Endothelial cell of umbilical vein (primary cell): ENCODE measurements at regions not wholly inside any gene's neighbourhood (a gene's known extent, or its start where the extent isn't known, plus 50 kb on each side); places are given as distances from the start of the nearest gene placed in this dataset.

ENCODE experiments used
- BruUV-seq: library from RNA; stranded (reverse); fragments of 400-500 nt; replicated peaks from 2 replicates; lab custom pipeline; 2021; lab: Mats Ljungman, UMichigan
- CTCF ChIA-PET: fragments of 300-600, 350-600 bp; sonication (Branson Sonifier 250); formaldehyde crosslinking; loops from one replicate; lab custom pipeline; 2021; ENCODE audit warnings: antibody characterized with exemption, inconsistent platforms; lab: Charles Lee
- POLR2A ChIA-PET: fragments of 300-600, 350-600 bp; sonication (Branson Sonifier 250); formaldehyde crosslinking; loops from one replicate; lab custom pipeline; 2021; ENCODE audit warnings: antibody characterized with exemption, inconsistent platforms; lab: Charles Lee
- DNase-seq: peaks from one replicate; pipeline ENCODE4 v3.0.0-alpha.2; 2011; ENCODE audit warnings: low read depth, low spot score
- FAIRE-seq: peaks from 2 replicates; lab custom pipeline; 2011; peaks lifted over from hg19 to GRCh38; lab: Jason Lieb, UNC
- H2AFZ ChIP-seq: 2 replicates; pipeline ENCODE4 v1.6.0; 2012; ENCODE audit warnings: low read depth, low read length, control low read depth, inconsistent platforms
- H3K27ac ChIP-seq: 2 replicates; pipeline ENCODE4 v1.5.1; 2011; ENCODE audit warnings: low read depth, mild to moderate bottlenecking, control low read depth, low read length, moderate library complexity; ENCODE audit not compliant: insufficient read depth
- H3K27me3 ChIP-seq, 2 experiments: 2 replicates each; pipeline versions ENCODE4 v1.6.0 to v1.6.1; 2011; ENCODE audit warnings: low read length in 2 of 2, mixed read lengths in 1 of 2; ENCODE audit not compliant: control insufficient read depth in 2 of 2, insufficient read depth in 2 of 2
- H3K36me3 ChIP-seq, 2 experiments: 2 replicates in 1 of 2; 3 replicates in 1 of 2; pipeline ENCODE4 v1.5.1; 2011; ENCODE audit warnings: low read length in 2 of 2, mild to moderate bottlenecking in 1 of 2, moderate library complexity in 1 of 2; ENCODE audit not compliant: control insufficient read depth in 2 of 2, insufficient read depth in 2 of 2; ENCODE audit errors: extremely low read depth in 1 of 2
- H3K4me1 ChIP-seq: 3 replicates; pipeline ENCODE4 v1.5.1; 2011; ENCODE audit warnings: mild to moderate bottlenecking, low read length; ENCODE audit not compliant: control insufficient read depth, insufficient read depth; ENCODE audit errors: extremely low read depth
- H3K4me2 ChIP-seq: 2 replicates; pipeline ENCODE4 v1.6.1; 2011; ENCODE audit warnings: low read length, control low read depth, mixed read lengths; ENCODE audit not compliant: insufficient read depth
- H3K4me3 ChIP-seq, 3 experiments: fragments of 200-600 bp in 1 of 3; sonication (generic), shearing (Covaris generic) in 1 of 3; replicated peaks in 1 of 3; 2 replicates each; pipeline ENCODE4 v1.5.1; 2011 to 2016; ENCODE audit warnings: control low read depth in 3 of 3, low read length in 3 of 3, mild to moderate bottlenecking in 2 of 3, inconsistent platforms in 1 of 3, low read depth in 1 of 3, moderate library complexity in 1 of 3; ENCODE audit not compliant: insufficient read depth in 1 of 3
- H3K79me2 ChIP-seq: 2 replicates; pipeline ENCODE4 v1.6.0; 2012; ENCODE audit warnings: low read length, inconsistent platforms; ENCODE audit not compliant: control insufficient read depth, insufficient read depth
- H3K9ac ChIP-seq: replicated peaks from 2 replicates; pipeline ENCODE3; 2011; ENCODE audit warnings: low read length, control low read depth; ENCODE audit not compliant: insufficient read depth; ENCODE audit errors: extremely low read depth
- H3K9me1 ChIP-seq: replicated peaks from 3 replicates; pipeline ENCODE4 v1.6.0; 2011; ENCODE audit warnings: mild to moderate bottlenecking, low read length; ENCODE audit not compliant: control insufficient read depth, insufficient read depth; ENCODE audit errors: extremely low read depth
- H3K9me3 ChIP-seq: replicated peaks from 2 replicates; pipeline ENCODE4 v1.5.1; 2012; ENCODE audit warnings: low read length, inconsistent platforms; ENCODE audit not compliant: control insufficient read depth, insufficient read depth
- H4K20me1 ChIP-seq: replicated peaks from 2 replicates; pipeline ENCODE3; 2011; ENCODE audit warnings: mild to moderate bottlenecking, low read length; ENCODE audit not compliant: control insufficient read depth, insufficient read depth; ENCODE audit errors: extremely low read depth
- CTCF ChIP-seq, 2 donors: IDR thresholded peaks; 1 replicate in 1 of 2; 2 replicates in 1 of 2; pipeline ENCODE4 v1.5.1; 2011; ENCODE audit warnings: low read length in 2 of 2, mild to moderate bottlenecking in 2 of 2, moderate library complexity in 2 of 2, control low read depth in 1 of 2, inconsistent platforms in 1 of 2, low read depth in 1 of 2; ENCODE audit not compliant: insufficient read depth in 1 of 2; ENCODE audit errors: extremely low read depth in 1 of 2
- EZH2 ChIP-seq: IDR thresholded peaks from 2 replicates; pipeline ENCODE4 v1.6.1; 2012; ENCODE audit warnings: borderline replicate concordance, low read depth, mild to moderate bottlenecking, moderate library complexity, low read length, inconsistent platforms; ENCODE audit not compliant: severe bottlenecking
- FOS ChIP-seq: IDR thresholded peaks from 2 replicates; pipeline ENCODE4 v1.6.1; 2011; ENCODE audit warnings: mild to moderate bottlenecking, low read length, moderate library complexity, borderline replicate concordance; ENCODE audit not compliant: insufficient read depth
- GATA2 ChIP-seq: IDR thresholded peaks from 2 replicates; pipeline ENCODE4 v1.7.0; 2011; ENCODE audit warnings: low read depth, mild to moderate bottlenecking, moderate library complexity, mixed read lengths, low read length; ENCODE audit not compliant: insufficient read length, insufficient read depth
- JUN ChIP-seq: IDR thresholded peaks from 2 replicates; pipeline ENCODE4 v1.6.1; 2011; ENCODE audit warnings: borderline replicate concordance, low read depth; ENCODE audit not compliant: insufficient read length, insufficient read depth
- MAX ChIP-seq: IDR thresholded peaks from 2 replicates; pipeline ENCODE4 v1.6.1; 2011; ENCODE audit not compliant: insufficient read depth, insufficient read length
- MYC ChIP-seq: IDR thresholded peaks from one replicate; pipeline ENCODE4 v1.6.1; 2011; ENCODE audit warnings: mild to moderate bottlenecking, low read depth, low read length
- POLR2A ChIP-seq: IDR thresholded peaks from 2 replicates; pipeline ENCODE4 v1.6.1; 2012; ENCODE audit warnings: low read depth, mild to moderate bottlenecking, control low read depth, low read length
- POLR2AphosphoS5 ChIP-seq: IDR thresholded peaks from 2 replicates; pipeline ENCODE4 v1.6.1; 2012; ENCODE audit warnings: low read depth, mild to moderate bottlenecking, control low read depth, low read length, moderate library complexity; ENCODE audit not compliant: insufficient read depth
- dilution Hi-C: fragments of 300-500 bp; cut with MboI; formaldehyde crosslinking; loops from one replicate; pipeline ENCODE4 v1.15.0; 2019; ENCODE audit warnings: low sequenced_read_pairs; ENCODE audit not compliant: extremely low pct_ligation_motif_present
- intact Hi-C: fragments of 100-400 bp; cut with micrococcal nuclease; formaldehyde crosslinking; loops from one replicate; pipeline ENCODE4 v1.10.0; 2022

DNA sequence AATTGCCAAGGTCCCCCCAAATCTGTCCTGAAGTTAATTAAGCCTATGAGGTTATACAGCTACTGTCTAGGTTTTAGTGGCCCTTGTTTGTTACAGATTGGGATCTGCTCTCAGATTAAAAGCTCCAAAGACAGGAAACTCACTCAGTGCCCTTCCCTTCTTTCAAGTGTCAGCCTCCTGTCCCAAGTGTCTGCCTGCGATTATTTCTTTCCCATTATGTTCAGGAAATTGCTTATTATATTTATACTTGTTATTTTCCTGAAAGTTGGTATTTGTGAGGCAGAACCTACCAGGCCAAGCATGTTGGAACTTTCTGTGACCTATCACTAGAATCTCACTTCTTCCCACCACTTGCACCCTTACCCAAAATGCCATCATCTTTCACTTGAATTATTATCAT lies 173.2 kb downstream of the AREG start:
- DNase-seq (peak; percentile 85), FAIRE-seq (peak; percentile 79)
- intact Hi-C loops, result loop anchor here (2.0 to 5.0 kb wide), 2 partner anchors 71 to 876 kb away; partner anchors contain the start of gene CXCL8
- no TSS peak for BruUV-seq
- Histone ChIP-seq H3K4me3 (no peak overlapping the region), H3K9me1 (no peaks in the 10 kb centered on the region), H3K36me3 (no peaks in the 10 kb centered on the region), H4K20me1 (no peaks in the 10 kb centered on the region), H3K79me2 (no peaks in the 10 kb centered on the region), H3K9me3 (no peaks in the 10 kb centered on the region), H2AFZ (peak overlapping the region; percentile 17), H3K9ac (peak overlapping the region; percentile 43), H3K4me2 (peak overlapping the region; percentile 43), H3K27me3 (no peaks in the 10 kb centered on the region), H3K27ac (peak overlapping the region; percentile 76), H3K4me1 (peaks cover 61% of the 10 kb centered on the region)
- TF ChIP-seq MAX, result no peak
- TF ChIP-seq GATA2, result no peak
- no peak for TF ChIP-seq POLR2AphosphoS5
- TF ChIP-seq FOS, result no peak
- TF ChIP-seq JUN, result no peak
- TF ChIP-seq MYC, result no peak
- no peak for TF ChIP-seq EZH2
- no peak for TF ChIP-seq CTCF (IDR thresholded peaks at IDR 0.05; ENCODE audit: extremely low read depth in 1 of 2, insufficient read depth in 1 of 2, low read depth in 1 of 2, low read length in 2 of 2)
- TF ChIP-seq POLR2A, result no peak
- dilution Hi-C loops, result no loop called here
- CTCF ChIA-PET, result interaction anchor here (0.6 to 1.7 kb wide), 8 partner anchors 14 to 297 kb away, joined by 3 to 10 read pairs (median 3); no protein-coding TSS in a partner anchor
- POLR2A ChIA-PET, result interaction anchor here (1.2 kb wide), 1 partner anchor 13 kb away, joined by 4 read pairs; no protein-coding TSS in a partner anchor
